ENCODE measurements at regions not wholly inside any gene's neighbourhood (a gene's known extent, or its start where the extent isn't known, plus 50 kb on each side); places are given as distances from the start of the nearest gene placed in this dataset.
A peak's percentile ranks its signal among the peaks of the same experiment; 100 is the strongest.

DNA sequence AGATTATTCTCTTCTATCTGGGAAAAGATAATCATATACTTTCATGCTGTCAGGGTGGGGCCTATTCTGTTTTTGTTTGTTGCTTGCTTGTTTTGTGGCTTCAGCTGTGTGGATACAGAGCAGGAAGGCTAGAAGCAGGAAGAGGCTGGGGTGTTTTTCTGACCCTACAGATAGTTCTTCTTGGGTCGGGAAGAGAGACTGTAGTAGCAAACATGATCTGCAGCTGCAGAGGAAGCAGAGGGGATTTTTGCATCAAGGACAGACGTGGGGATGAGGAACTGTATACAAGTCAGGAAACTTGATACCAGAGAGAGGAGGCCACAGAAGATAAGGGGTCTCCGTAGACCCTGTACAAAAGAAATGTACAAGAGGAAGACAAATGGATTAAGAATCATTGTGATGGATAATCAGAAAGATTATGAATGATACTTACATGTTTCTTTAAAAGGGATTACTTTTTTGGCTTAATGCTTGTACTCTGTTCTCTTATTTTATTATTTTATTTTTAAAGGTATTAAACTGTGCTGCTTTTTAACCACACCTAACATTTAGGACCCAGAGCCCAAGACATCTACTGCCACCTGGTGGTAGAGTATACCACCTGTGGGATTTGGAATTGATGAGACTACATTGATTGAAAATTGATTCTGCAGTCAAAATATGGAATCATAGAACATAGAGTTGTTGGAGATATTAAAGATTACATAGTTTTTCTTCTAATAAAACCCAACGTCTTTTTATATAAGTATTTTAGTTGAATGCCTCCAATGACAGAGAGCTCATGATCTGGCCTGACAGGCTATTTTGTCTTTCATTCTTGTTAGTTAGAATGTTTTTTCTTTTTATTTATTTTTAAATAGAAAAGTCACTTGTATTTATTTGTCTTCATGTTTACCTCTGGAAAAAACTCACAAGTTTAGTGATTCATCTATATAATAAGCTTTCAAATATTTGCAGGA is 87.3 kb upstream of the ROPN1 start:
- Histone ChIP-seq H3K79me2 (ENCODE audit: control insufficient read depth in 1 of 2, insufficient read depth in 2 of 2, low read length in 2 of 2) (no peaks in the 10 kb centered on the region), H3K4me1 (replicated peaks in 1 of 4; ENCODE audit: control insufficient read depth in 3 of 4, insufficient read depth in 4 of 4, low read length in 3 of 4) (no peaks in the 10 kb centered on the region), H2BK120ac (replicated peaks; ENCODE audit: low read depth, low read length) (no peak overlapping the region), H2BK5ac (ENCODE audit: low read depth, low read length) (no peak overlapping the region), H2AK5ac (ENCODE audit: low read depth, low read length) (no peak overlapping the region), H4K8ac (ENCODE audit: extremely low read depth, insufficient read depth, low read length) (no peak overlapping the region), H3K9ac (replicated peaks in 1 of 4; ENCODE audit: extremely low read depth in 1 of 4, low read depth in 3 of 4, low read length in 3 of 4) (no peak overlapping the region), H3K56ac (replicated peaks; ENCODE audit: insufficient read length, low read depth, low read length) (no peak overlapping the region), H2BK15ac (ENCODE audit: low read length) (no peak overlapping the region), H3K9me3 (ENCODE audit: insufficient read depth in 2 of 2, low read depth in 1 of 2, low read length in 1 of 2) (no peaks in the 10 kb centered on the region), H3K14ac (ENCODE audit: insufficient read length) (no peak overlapping the region), H4K91ac (replicated peaks; ENCODE audit: insufficient read length, low read length) (no peak overlapping the region), H3K4ac (replicated peaks; ENCODE audit: insufficient read length, low read depth, low read length) (no peak overlapping the region), H3K79me1 (ENCODE audit: low read depth, low read length) (no peaks in the 10 kb centered on the region), H3K23me2 (ENCODE audit: low read depth, low read length) (no peaks in the 10 kb centered on the region), H3K27me3 (replicated peaks in 1 of 4; ENCODE audit: control insufficient read depth in 3 of 4, extremely low read depth in 1 of 4, insufficient read depth in 3 of 4, low read length in 3 of 4) (no peaks in the 10 kb centered on the region), H2BK20ac (ENCODE audit: low read length) (no peak overlapping the region), H2BK12ac (ENCODE audit: low read depth, low read length) (no peak overlapping the region), H4K20me1 (replicated peaks in 1 of 2; ENCODE audit: control insufficient read depth in 1 of 2, insufficient read depth in 2 of 2, low read length in 2 of 2) (no peaks in the 10 kb centered on the region), H3K4me2 (ENCODE audit: insufficient read depth in 1 of 2, low read depth in 2 of 2, low read length in 2 of 2) (no peak overlapping the region), H4K5ac (ENCODE audit: insufficient read length, low read depth, low read length) (no peak overlapping the region), H3K18ac (ENCODE audit: extremely low read depth, low read length) (no peak overlapping the region), H3K4me3 (ENCODE audit: extremely low read depth in 1 of 4, insufficient read depth in 2 of 4, low read depth in 3 of 4, low read length in 4 of 4) (no peak overlapping the region), H3K23ac (ENCODE audit: insufficient read length) (no peak overlapping the region), H3K27ac (ENCODE audit: low read depth, low read length) (no peak overlapping the region), H2AFZ (ENCODE audit: low read length) (no peak overlapping the region), H3K36me3 (ENCODE audit: control insufficient read depth in 2 of 4, insufficient read depth in 4 of 4, low read length in 3 of 4) (no peaks in the 10 kb centered on the region)
- WGBS, 2 experiments (ENCODE audit: extremely low coverage in 1 of 2, insufficient coverage in 1 of 2, insufficient read length in 1 of 2, insufficient replicate concordance in 2 of 2, low coverage in 1 of 2, low lambda C conversion rate in 2 of 2, missing lambda C conversion rate in 1 of 2) = 46% methylated on average over 4 of the region's 4 CpGs; no CpG with 5 or more reads in 1 of the 2 experiments
- FAIRE-seq (peak; percentile 63), DNase-seq (ENCODE audit: low read depth in 1 of 2, low spot score in 2 of 2) (no peak)
- TF ChIP-seq RAD21 (IDR thresholded peaks at IDR 0.05 in 1 of 2, conservative IDR thresholded peaks at IDR 0.05 in 1 of 2; ENCODE audit: low read depth in 2 of 2, low read length in 2 of 2) (peak; percentile 77 to 80), CREB1 (IDR thresholded peaks at IDR 0.05) (no peak)
- TF ChIP-seq, protein P1, sequence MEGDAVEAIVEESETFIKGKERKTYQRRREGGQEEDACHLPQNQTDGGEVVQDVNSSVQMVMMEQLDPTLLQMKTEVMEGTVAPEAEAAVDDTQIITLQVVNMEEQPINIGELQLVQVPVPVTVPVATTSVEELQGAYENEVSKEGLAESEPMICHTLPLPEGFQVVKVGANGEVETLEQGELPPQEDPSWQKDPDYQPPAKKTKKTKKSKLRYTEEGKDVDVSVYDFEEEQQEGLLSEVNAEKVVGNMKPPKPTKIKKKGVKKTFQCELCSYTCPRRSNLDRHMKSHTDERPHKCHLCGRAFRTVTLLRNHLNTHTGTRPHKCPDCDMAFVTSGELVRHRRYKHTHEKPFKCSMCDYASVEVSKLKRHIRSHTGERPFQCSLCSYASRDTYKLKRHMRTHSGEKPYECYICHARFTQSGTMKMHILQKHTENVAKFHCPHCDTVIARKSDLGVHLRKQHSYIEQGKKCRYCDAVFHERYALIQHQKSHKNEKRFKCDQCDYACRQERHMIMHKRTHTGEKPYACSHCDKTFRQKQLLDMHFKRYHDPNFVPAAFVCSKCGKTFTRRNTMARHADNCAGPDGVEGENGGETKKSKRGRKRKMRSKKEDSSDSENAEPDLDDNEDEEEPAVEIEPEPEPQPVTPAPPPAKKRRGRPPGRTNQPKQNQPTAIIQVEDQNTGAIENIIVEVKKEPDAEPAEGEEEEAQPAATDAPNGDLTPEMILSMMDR (IDR thresholded peaks at IDR 0.05; ENCODE audit: control extremely low read depth in 1 of 3, insufficient read depth in 1 of 3, low read depth in 1 of 3, low read length in 3 of 3) = peak in 2 of 3 experiments; percentile 59 to 77; a peak in 3 of 4 replicates
- ChIA-PET CTCF (ENCODE audit: partially characterized antibody) (interaction anchor here (0.6 to 10.8 kb wide), 45 partner anchors 9 to 609 kb away, joined by 3 to 112 read pairs (median 3); partner anchors contain the start of gene KALRN), POLR2A (ENCODE audit: partially characterized antibody) (no interaction called here)
